ENCODE measurements at regions not wholly inside any gene's neighbourhood (a gene's known extent, or its start where the extent isn't known, plus 50 kb on each side); places are given as distances from the start of the nearest gene placed in this dataset.

DNA sequence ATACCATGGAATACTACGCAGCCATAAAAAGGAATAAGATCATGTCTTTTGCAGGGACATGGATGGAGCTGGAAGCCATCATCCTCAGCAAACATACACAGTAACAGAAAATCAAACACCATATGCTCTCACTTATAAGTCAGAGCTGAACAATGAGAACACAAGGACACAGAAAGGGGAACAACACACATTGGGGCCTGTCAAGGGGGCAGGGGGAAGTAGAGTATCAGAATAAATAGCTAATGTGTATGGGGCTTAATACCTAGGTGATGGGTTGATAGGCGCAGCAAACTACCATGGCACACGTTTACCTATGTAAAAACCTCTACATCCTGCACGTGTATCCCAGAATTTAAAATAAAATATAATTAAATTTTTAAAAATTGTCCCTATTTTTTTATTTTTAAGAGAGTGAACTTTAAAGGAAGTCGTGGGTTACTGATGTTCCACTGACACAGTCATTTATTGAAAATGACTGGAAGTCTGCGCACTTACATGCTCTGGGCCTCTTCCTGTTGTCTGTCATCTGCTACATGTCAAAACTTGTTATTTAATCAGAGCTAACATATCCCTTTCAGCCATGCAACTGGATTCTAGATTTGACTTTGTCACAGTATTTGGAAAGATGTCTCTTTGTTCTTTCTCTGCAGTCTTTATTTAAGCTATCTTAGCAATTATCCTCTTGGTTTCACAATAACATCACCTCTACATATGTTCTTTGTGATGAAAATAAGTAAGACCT is 73.7 kb upstream of the ABCB5 start:
- DNase-seq, result no peak
- Mint-ChIP-seq H3K36me3 (ENCODE audit: low read depth) (no peaks in the 10 kb centered on the region), H3K4me3 (no peak overlapping the region), H3K27ac (no peak overlapping the region), H3K4me1 (peaks cover 2% of the 10 kb centered on the region), H3K9me3 (peaks cover 20% of the 10 kb centered on the region), H3K27me3 (ENCODE audit: insufficient read depth) (no peaks in the 10 kb centered on the region)
- H3K27ac ChIP-seq (ENCODE audit: low read depth, low read length), result no peak overlapping the region
- TF ChIP-seq, protein P1, sequence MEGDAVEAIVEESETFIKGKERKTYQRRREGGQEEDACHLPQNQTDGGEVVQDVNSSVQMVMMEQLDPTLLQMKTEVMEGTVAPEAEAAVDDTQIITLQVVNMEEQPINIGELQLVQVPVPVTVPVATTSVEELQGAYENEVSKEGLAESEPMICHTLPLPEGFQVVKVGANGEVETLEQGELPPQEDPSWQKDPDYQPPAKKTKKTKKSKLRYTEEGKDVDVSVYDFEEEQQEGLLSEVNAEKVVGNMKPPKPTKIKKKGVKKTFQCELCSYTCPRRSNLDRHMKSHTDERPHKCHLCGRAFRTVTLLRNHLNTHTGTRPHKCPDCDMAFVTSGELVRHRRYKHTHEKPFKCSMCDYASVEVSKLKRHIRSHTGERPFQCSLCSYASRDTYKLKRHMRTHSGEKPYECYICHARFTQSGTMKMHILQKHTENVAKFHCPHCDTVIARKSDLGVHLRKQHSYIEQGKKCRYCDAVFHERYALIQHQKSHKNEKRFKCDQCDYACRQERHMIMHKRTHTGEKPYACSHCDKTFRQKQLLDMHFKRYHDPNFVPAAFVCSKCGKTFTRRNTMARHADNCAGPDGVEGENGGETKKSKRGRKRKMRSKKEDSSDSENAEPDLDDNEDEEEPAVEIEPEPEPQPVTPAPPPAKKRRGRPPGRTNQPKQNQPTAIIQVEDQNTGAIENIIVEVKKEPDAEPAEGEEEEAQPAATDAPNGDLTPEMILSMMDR (conservative IDR thresholded peaks at IDR 0.05), result no peak
- H3K36me3 ChIP-seq (ENCODE audit: control insufficient read depth, insufficient read depth, low read length), result no peaks in the 10 kb centered on the region
- H3K4me3 ChIP-seq (ENCODE audit: low read length), result no peak overlapping the region
- H3K4me1 ChIP-seq (ENCODE audit: control insufficient read depth, insufficient read depth, low read length), result no peaks in the 10 kb centered on the region
- no peak overlapping the region for H3K9ac ChIP-seq (ENCODE audit: extremely low read depth, low read length, poor library complexity, severe bottlenecking)
- 88 to 96% methylated on average over 1 to 2 of the region's 6 CpGs for WGBS, 2 experiments (ENCODE audit: insufficient coverage in 1 of 2, insufficient read length in 1 of 2)
- H3K9me3 ChIP-seq (ENCODE audit: control insufficient read depth, low read length), result no peaks in the 10 kb centered on the region
- no peaks in the 10 kb centered on the region for H3K27me3 ChIP-seq (ENCODE audit: control insufficient read depth, insufficient read depth, low read length, poor library complexity, severe bottlenecking)

DNA sequence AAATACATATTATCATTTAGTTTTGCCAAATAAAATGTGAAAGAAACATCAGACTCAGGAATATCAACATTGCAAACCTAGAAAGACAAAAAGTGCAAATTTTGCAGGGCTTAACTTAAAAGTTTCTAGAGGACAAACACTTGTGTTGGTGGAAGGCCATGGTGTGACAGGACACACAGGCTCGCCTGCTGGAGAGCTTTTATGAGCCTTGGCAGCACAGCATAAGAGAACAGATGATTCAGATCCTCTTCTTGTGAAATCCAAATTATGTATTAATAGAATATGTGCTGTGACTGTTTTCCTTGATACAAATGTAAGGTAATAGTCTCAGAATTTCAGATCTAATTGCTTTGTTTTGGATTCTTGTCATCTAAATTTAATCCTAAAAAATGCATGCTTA is 72.9 kb upstream of the ABCB5 start:
- TF ChIP-seq, protein P1 (conservative IDR thresholded peaks at IDR 0.05), result no peak
- peaks cover 15% of the 10 kb centered on the region for H3K9me3 Mint-ChIP-seq
- Histone ChIP-seq H3K36me3 (ENCODE audit: control insufficient read depth, insufficient read depth, low read length) (no peaks in the 10 kb centered on the region), H3K9me3 (ENCODE audit: control insufficient read depth, low read length) (no peaks in the 10 kb centered on the region), H3K27ac (ENCODE audit: low read depth, low read length) (no peak overlapping the region), H3K4me1 (ENCODE audit: control insufficient read depth, insufficient read depth, low read length) (no peaks in the 10 kb centered on the region), H3K9ac (ENCODE audit: extremely low read depth, low read length, poor library complexity, severe bottlenecking) (no peak overlapping the region), H3K4me3 (ENCODE audit: low read length) (no peak overlapping the region), H3K27me3 (ENCODE audit: control insufficient read depth, insufficient read depth, low read length, poor library complexity, severe bottlenecking) (no peaks in the 10 kb centered on the region)
- H3K36me3 Mint-ChIP-seq (ENCODE audit: low read depth), result no peaks in the 10 kb centered on the region
- no peak for DNase-seq
- H3K4me1 Mint-ChIP-seq, result peaks cover 10% of the 10 kb centered on the region
- H3K27ac Mint-ChIP-seq, result no peak overlapping the region
- H3K27me3 Mint-ChIP-seq (ENCODE audit: insufficient read depth), result no peaks in the 10 kb centered on the region
- no peak overlapping the region for H3K4me3 Mint-ChIP-seq
- WGBS, 2 experiments (ENCODE audit: insufficient coverage in 1 of 2, insufficient read length in 1 of 2), result 88% methylated on average over 1 of the region's 1 CpG; no CpG with 5 or more reads in 1 of the 2 experiments

DNA sequence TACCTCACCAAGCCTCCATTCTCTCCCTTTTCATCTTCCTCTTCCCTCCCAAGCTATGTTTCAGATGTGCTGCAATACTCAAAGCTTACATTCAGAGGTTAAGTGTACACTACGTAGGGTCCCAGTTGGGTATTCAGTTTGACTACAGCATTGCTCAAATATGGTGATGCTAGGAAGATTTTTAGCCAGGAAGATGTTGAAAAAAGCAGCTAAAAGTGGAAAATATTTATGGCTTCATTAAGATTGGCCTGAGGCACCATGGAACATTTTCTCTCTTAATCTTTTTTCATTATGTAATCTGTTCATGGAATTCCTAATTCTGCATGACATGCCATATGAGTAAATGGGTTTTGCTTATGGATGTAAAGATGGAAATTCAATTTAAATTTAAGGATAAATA is 72.0 kb upstream of the ABCB5 start:
- peaks cover 11% of the 10 kb centered on the region for H3K4me1 Mint-ChIP-seq
- WGBS, 2 experiments (ENCODE audit: insufficient coverage in 1 of 2, insufficient read length in 1 of 2), result 98 to 100% methylated on average over 1 of the region's 1 CpG
- Histone ChIP-seq H3K4me3 (ENCODE audit: low read length) (no peak overlapping the region), H3K27me3 (ENCODE audit: control insufficient read depth, insufficient read depth, low read length, poor library complexity, severe bottlenecking) (no peaks in the 10 kb centered on the region), H3K36me3 (ENCODE audit: control insufficient read depth, insufficient read depth, low read length) (no peaks in the 10 kb centered on the region), H3K4me1 (ENCODE audit: control insufficient read depth, insufficient read depth, low read length) (no peaks in the 10 kb centered on the region), H3K9me3 (ENCODE audit: control insufficient read depth, low read length) (no peaks in the 10 kb centered on the region), H3K9ac (ENCODE audit: extremely low read depth, low read length, poor library complexity, severe bottlenecking) (no peak overlapping the region), H3K27ac (ENCODE audit: low read depth, low read length) (no peak overlapping the region)
- H3K27ac Mint-ChIP-seq, result no peak overlapping the region
- DNase-seq, result no peak
- no peaks in the 10 kb centered on the region for H3K27me3 Mint-ChIP-seq (ENCODE audit: insufficient read depth)
- TF ChIP-seq, protein P1 (conservative IDR thresholded peaks at IDR 0.05), result no peak
- H3K36me3 Mint-ChIP-seq (ENCODE audit: low read depth), result no peaks in the 10 kb centered on the region
- H3K4me3 Mint-ChIP-seq, result no peak overlapping the region
- H3K9me3 Mint-ChIP-seq, result peaks cover 12% of the 10 kb centered on the region

Measured in endodermal cell (in vitro differentiated cells).